ENCODE measurements at regions not wholly inside any gene's neighbourhood (a gene's known extent, or its start where the extent isn't known, plus 50 kb on each side); places are given as distances from the start of the nearest gene placed in this dataset.

DNA sequence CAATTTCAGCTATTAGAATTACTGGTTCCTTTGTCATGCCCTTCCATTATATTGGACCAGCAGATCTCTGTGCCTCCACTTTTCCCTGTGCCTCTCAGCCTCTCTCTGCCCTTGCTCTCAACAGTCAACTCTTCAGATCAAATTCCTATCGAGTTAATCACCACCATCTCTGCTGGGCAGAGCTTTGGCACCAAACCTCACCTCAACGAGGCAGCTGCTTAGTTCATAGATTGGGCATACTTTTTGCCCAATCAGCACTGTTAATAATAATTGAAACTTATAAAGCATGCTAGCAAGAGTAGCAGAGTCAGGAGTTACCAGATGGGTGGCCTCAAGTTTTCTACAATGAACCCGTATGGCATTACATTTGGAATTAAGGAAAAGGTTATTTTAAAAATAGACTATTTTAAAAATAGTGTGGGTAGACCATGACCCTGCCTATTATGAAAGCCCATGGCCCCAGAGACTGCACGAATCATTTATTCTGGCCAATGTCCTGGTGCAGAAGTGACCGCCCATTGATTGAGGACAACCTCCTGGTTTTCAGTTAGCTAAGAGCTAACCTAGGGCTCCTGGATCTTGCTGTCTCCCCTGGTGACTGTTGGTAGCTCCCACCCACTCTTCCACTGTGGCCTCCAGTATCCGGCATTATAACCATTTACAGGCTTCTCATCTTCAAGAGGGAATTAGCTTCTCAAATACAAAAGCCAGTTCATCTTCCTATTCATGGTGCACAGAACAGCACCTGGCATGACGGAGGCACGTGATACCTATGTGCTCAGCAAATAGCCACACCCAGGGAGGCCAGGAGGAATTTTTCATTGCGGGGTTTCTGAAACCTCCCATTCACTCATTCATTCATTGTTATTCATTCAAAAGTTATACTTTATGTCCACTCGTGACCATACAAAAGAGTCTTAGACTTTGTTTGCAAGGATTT, 265.4 kb downstream of the INHBA start:
- TF ChIP-seq, protein P1, sequence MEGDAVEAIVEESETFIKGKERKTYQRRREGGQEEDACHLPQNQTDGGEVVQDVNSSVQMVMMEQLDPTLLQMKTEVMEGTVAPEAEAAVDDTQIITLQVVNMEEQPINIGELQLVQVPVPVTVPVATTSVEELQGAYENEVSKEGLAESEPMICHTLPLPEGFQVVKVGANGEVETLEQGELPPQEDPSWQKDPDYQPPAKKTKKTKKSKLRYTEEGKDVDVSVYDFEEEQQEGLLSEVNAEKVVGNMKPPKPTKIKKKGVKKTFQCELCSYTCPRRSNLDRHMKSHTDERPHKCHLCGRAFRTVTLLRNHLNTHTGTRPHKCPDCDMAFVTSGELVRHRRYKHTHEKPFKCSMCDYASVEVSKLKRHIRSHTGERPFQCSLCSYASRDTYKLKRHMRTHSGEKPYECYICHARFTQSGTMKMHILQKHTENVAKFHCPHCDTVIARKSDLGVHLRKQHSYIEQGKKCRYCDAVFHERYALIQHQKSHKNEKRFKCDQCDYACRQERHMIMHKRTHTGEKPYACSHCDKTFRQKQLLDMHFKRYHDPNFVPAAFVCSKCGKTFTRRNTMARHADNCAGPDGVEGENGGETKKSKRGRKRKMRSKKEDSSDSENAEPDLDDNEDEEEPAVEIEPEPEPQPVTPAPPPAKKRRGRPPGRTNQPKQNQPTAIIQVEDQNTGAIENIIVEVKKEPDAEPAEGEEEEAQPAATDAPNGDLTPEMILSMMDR (conservative IDR thresholded peaks at IDR 0.05; ENCODE audit: low read length), result no peak
- no peak for TF ChIP-seq EZH2phosphoT487 (IDR thresholded peaks at IDR 0.05; ENCODE audit: borderline replicate concordance, low read depth, low read length)
